ENCODE measurements at regions not wholly inside any gene's neighbourhood (a gene's known extent, or its start where the extent isn't known, plus 50 kb on each side); places are given as distances from the start of the nearest gene placed in this dataset.

GRCh38 chr5:123885081-123885480, 373.1 kb downstream of the CSNK1G3 start:
- Histone ChIP-seq H3K27ac (ENCODE audit: extremely low read depth, low read depth, low read length) (no peak overlapping the region), H3K27me3 (ENCODE audit: control insufficient read depth in 2 of 2, insufficient read depth in 2 of 2, low read length in 2 of 2) (no peaks in the 10 kb centered on the region), H3K79me2 (ENCODE audit: control insufficient read depth, insufficient read depth, low read length) (no peaks in the 10 kb centered on the region), H4K20me1 (replicated peaks; ENCODE audit: control insufficient read depth, insufficient read depth, low read length) (no peaks in the 10 kb centered on the region), H3K36me3 (ENCODE audit: control insufficient read depth, insufficient read depth, low read length) (no peaks in the 10 kb centered on the region), H3K4me1 (replicated peaks in 1 of 2; ENCODE audit: control insufficient read depth in 2 of 2, insufficient read depth in 2 of 2, low read length in 2 of 2) (no peaks in the 10 kb centered on the region), H3K4me2 (ENCODE audit: insufficient read depth, low read length) (no peak overlapping the region), H3K9me3 (replicated peaks; ENCODE audit: control insufficient read depth, insufficient read depth, low read depth, low read length) (no peaks in the 10 kb centered on the region), H3K4me3 (no peak overlapping the region), H3K9ac (ENCODE audit: insufficient read depth in 1 of 2, low read depth in 2 of 2, low read length in 2 of 2) (no peak overlapping the region), H2AFZ (ENCODE audit: low read depth, low read length) (no peak overlapping the region), H3K9me1 (ENCODE audit: control insufficient read depth, insufficient read depth, low read length) (no peaks in the 10 kb centered on the region)
- in situ Hi-C loops (cut with MboI) (no loop called here), intact Hi-C loops (cut with micrococcal nuclease) (no loop called here)
- FAIRE-seq (no peak), DNase-seq (ENCODE audit: extremely low read depth in 1 of 4, low spot score in 3 of 4) (no peak), ATAC-seq (no peak)
- no peak for TF ChIP-seq RNF2 (IDR thresholded peaks at IDR 0.05)
- no peak for TF ChIP-seq MTF1 (CRISPR knock-in tag; IDR thresholded peaks at IDR 0.05; ENCODE audit: borderline replicate concordance)
- TF ChIP-seq MEF2A (IDR thresholded peaks at IDR 0.05; ENCODE audit: control insufficient read depth, low read depth, low read length) = no peak
- no peak for TF ChIP-seq HNRNPLL (IDR thresholded peaks at IDR 0.05; ENCODE audit: low read depth, low read length, poor library complexity, severe bottlenecking)
- no peak for TF ChIP-seq NEUROD1 (IDR thresholded peaks at IDR 0.05; ENCODE audit: borderline replicate concordance, low read depth, low read length, partially characterized antibody)
- no peak for TF ChIP-seq CCAR2 (IDR thresholded peaks at IDR 0.05; ENCODE audit: low read depth, low read length)
- no TSS peak for BruUV-seq (replicated peaks)
- 9% methylated on average over 1 of the region's 1 CpG for WGBS (ENCODE audit: insufficient coverage, low coverage, missing lambda C conversion rate)
- ChIA-PET CTCF (ENCODE audit: low intra/inter-chr PET ratio) (no interaction called here), POLR2A (no interaction called here)

GRCh38 chr5:123882965-123883345, 371.0 kb downstream of the CSNK1G3 start:
- no peaks in the 10 kb centered on the region for H3K9me1 ChIP-seq (ENCODE audit: control insufficient read depth, insufficient read depth, low read length)
- ATAC-seq = no peak
- no peaks in the 10 kb centered on the region for H3K4me1 ChIP-seq (replicated peaks in 1 of 2; ENCODE audit: control insufficient read depth in 2 of 2, insufficient read depth in 2 of 2, low read length in 2 of 2)
- POLR2A ChIA-PET = no interaction called here
- DNase-seq (ENCODE audit: extremely low read depth in 1 of 4, low spot score in 3 of 4) = no peak
- no peaks in the 10 kb centered on the region for H3K36me3 ChIP-seq (ENCODE audit: control insufficient read depth, insufficient read depth, low read length)
- no peaks in the 10 kb centered on the region for H3K79me2 ChIP-seq (ENCODE audit: control insufficient read depth, insufficient read depth, low read length)
- in situ Hi-C loops (cut with MboI) = no loop called here
- BruUV-seq (replicated peaks) = no TSS peak
- CTCF ChIA-PET (ENCODE audit: low intra/inter-chr PET ratio) = no interaction called here
- H3K27me3 ChIP-seq (ENCODE audit: control insufficient read depth in 2 of 2, insufficient read depth in 2 of 2, low read length in 2 of 2) = no peaks in the 10 kb centered on the region
- H2AFZ ChIP-seq (ENCODE audit: low read depth, low read length) = no peak overlapping the region
- no peak overlapping the region for H3K9ac ChIP-seq (ENCODE audit: insufficient read depth in 1 of 2, low read depth in 2 of 2, low read length in 2 of 2)
- intact Hi-C loops (cut with micrococcal nuclease) = no loop called here
- WGBS (ENCODE audit: insufficient coverage, low coverage, missing lambda C conversion rate) = 4% methylated on average over 2 of the region's 2 CpGs
- no peak overlapping the region for H3K4me3 ChIP-seq
- no peak overlapping the region for H3K4me2 ChIP-seq (ENCODE audit: insufficient read depth, low read length)
- H3K27ac ChIP-seq (ENCODE audit: extremely low read depth, low read depth, low read length) = no peak overlapping the region
- H4K20me1 ChIP-seq (replicated peaks; ENCODE audit: control insufficient read depth, insufficient read depth, low read length) = no peaks in the 10 kb centered on the region
- no peaks in the 10 kb centered on the region for H3K9me3 ChIP-seq (replicated peaks; ENCODE audit: control insufficient read depth, insufficient read depth, low read depth, low read length)
- FAIRE-seq = no peak
- TF ChIP-seq FOXP4 (CRISPR knock-in tag; IDR thresholded peaks at IDR 0.05; ENCODE audit: borderline replicate concordance) (no peak), ELK3 (CRISPR knock-in tag; IDR thresholded peaks at IDR 0.05) (no peak), CBX3 (IDR thresholded peaks at IDR 0.05; ENCODE audit: borderline replicate concordance in 1 of 2, low read length in 2 of 2) (no peak), NFYB (IDR thresholded peaks at IDR 0.05; ENCODE audit: extremely low read depth, insufficient read length) (no peak), HDAC8 (tag; IDR thresholded peaks at IDR 0.05) (no peak), PML (IDR thresholded peaks at IDR 0.05; ENCODE audit: low read length) (no peak), ZNF184 (CRISPR knock-in tag; IDR thresholded peaks at IDR 0.05) (no peak), MBD2 (IDR thresholded peaks at IDR 0.05; ENCODE audit: borderline replicate concordance, low read depth) (no peak), ZEB2 (IDR thresholded peaks at IDR 0.05) (no peak), HDAC1 (IDR thresholded peaks at IDR 0.05) (no peak), RBM39 (optimal IDR thresholded peaks at IDR 0.05; ENCODE audit: low read depth, low read length) (no peak)

Data from K562 (cell line).